Stimulated activated naive CD8-positive, alpha-beta T cell treated with anti-CD3 and anti-CD28 coated beads, Interleukin-15, Interleukin-2, amounts not matched to agents 100 ng/mL and 50 ng/mL, for 24 hours (primary cell): ENCODE measurements at regions not wholly inside any gene's neighbourhood (a gene's known extent, or its start where the extent isn't known, plus 50 kb on each side); places are given as distances from the start of the nearest gene placed in this dataset.
"Not testable (repeated sequence)": the region's sequence is repeated elsewhere in the genome, so short reads cannot be mapped to it uniquely, and the experiment has no call there.

Experiments
- H3K27ac Mint-ChIP-seq: one replicate; pipeline ENCODE4 v1.8.0; 2021; ENCODE audit warnings: mild to moderate bottlenecking, mixed read lengths
- H3K27me3 Mint-ChIP-seq: one replicate; pipeline ENCODE4 v1.8.0; 2021; ENCODE audit warnings: mixed read lengths
- H3K36me3 Mint-ChIP-seq: one replicate; pipeline ENCODE4 v1.8.0; 2021; ENCODE audit warnings: low read depth, mixed read lengths
- H3K4me1 Mint-ChIP-seq: one replicate; pipeline ENCODE4 v1.8.0; 2021; ENCODE audit warnings: low read depth, mixed read lengths
- H3K4me3 Mint-ChIP-seq: one replicate; pipeline ENCODE4 v1.8.0; 2021; ENCODE audit warnings: mild to moderate bottlenecking, mixed read lengths
- H3K9me3 Mint-ChIP-seq: one replicate; pipeline ENCODE4 v1.8.0; 2021; ENCODE audit warnings: mixed read lengths

- Mint-ChIP-seq H3K9me3 (no peaks in the 10 kb centered on the region), H3K36me3 (no peaks in the 10 kb centered on the region), H3K4me3 (no peak overlapping the region), H3K27me3 (no peaks in the 10 kb centered on the region), H3K27ac (no peak overlapping the region), H3K4me1 (no peaks in the 10 kb centered on the region)
Measured at GRCh38 chr1:193926956-193927355, 740.5 kb upstream of the B3GALT2 start.

- H3K36me3 Mint-ChIP-seq, result no peaks in the 10 kb centered on the region
- no peaks in the 10 kb centered on the region for H3K27me3 Mint-ChIP-seq
- no peaks in the 10 kb centered on the region for H3K4me1 Mint-ChIP-seq
- peaks cover 4% of the 10 kb centered on the region for H3K9me3 Mint-ChIP-seq
- H3K27ac Mint-ChIP-seq, result no peak overlapping the region
- no peak overlapping the region for H3K4me3 Mint-ChIP-seq
Measured at GRCh38 chr1:193919827-193920226, 733.4 kb upstream of the B3GALT2 start.

- Mint-ChIP-seq H3K9me3 (peaks cover 4% of the 10 kb centered on the region), H3K27me3 (no peaks in the 10 kb centered on the region), H3K27ac (no peak overlapping the region), H3K4me3 (no peak overlapping the region), H3K4me1 (no peaks in the 10 kb centered on the region), H3K36me3 (no peaks in the 10 kb centered on the region)
Measured at GRCh38 chr1:193916452-193916851, 730.0 kb upstream of the B3GALT2 start.

GRCh38 chr1:193914871-193915270 lies 728.5 kb upstream of the B3GALT2 start:
- H3K27me3 Mint-ChIP-seq, result no peaks in the 10 kb centered on the region
- no peak overlapping the region for H3K27ac Mint-ChIP-seq
- H3K4me3 Mint-ChIP-seq, result no peak overlapping the region
- H3K9me3 Mint-ChIP-seq, result no peaks in the 10 kb centered on the region
- H3K4me1 Mint-ChIP-seq, result no peaks in the 10 kb centered on the region
- H3K36me3 Mint-ChIP-seq, result no peaks in the 10 kb centered on the region

- H3K27ac Mint-ChIP-seq, result no peak overlapping the region
- H3K36me3 Mint-ChIP-seq, result no peaks in the 10 kb centered on the region
- no peaks in the 10 kb centered on the region for H3K4me1 Mint-ChIP-seq
- no peak overlapping the region for H3K4me3 Mint-ChIP-seq
- H3K27me3 Mint-ChIP-seq, result no peaks in the 10 kb centered on the region
- H3K9me3 Mint-ChIP-seq, result no peaks in the 10 kb centered on the region
Measured at GRCh38 chr1:193909406-193910082, 723.1 kb upstream of the B3GALT2 start.

GRCh38 chr1:193905288-193906085 lies 719.1 kb upstream of the B3GALT2 start:
- no peaks in the 10 kb centered on the region for H3K4me1 Mint-ChIP-seq
- H3K27ac Mint-ChIP-seq, result no peak overlapping the region
- no peaks in the 10 kb centered on the region for H3K27me3 Mint-ChIP-seq
- no peak overlapping the region for H3K4me3 Mint-ChIP-seq
- H3K9me3 Mint-ChIP-seq, result no peaks in the 10 kb centered on the region
- H3K36me3 Mint-ChIP-seq, result no peaks in the 10 kb centered on the region

- H3K27ac Mint-ChIP-seq, result no peak overlapping the region
- H3K36me3 Mint-ChIP-seq, result peaks cover 6% of the 10 kb centered on the region
- peaks cover 7% of the 10 kb centered on the region for H3K9me3 Mint-ChIP-seq
- no peaks in the 10 kb centered on the region for H3K4me1 Mint-ChIP-seq
- H3K27me3 Mint-ChIP-seq, result no peaks in the 10 kb centered on the region
- no peak overlapping the region for H3K4me3 Mint-ChIP-seq
Measured at GRCh38 chr1:193891788-193892187, 705.4 kb upstream of the B3GALT2 start.

- Mint-ChIP-seq H3K36me3 (peaks cover 6% of the 10 kb centered on the region), H3K27me3 (no peaks in the 10 kb centered on the region), H3K4me1 (no peaks in the 10 kb centered on the region), H3K4me3 (no peak overlapping the region), H3K9me3 (peaks cover 7% of the 10 kb centered on the region), H3K27ac (no peak overlapping the region)
Measured at GRCh38 chr1:193890935-193891334, 704.5 kb upstream of the B3GALT2 start.

- peaks cover 7% of the 10 kb centered on the region for H3K9me3 Mint-ChIP-seq
Measured at GRCh38 chr1:193884848-193885558, 698.6 kb upstream of the B3GALT2 start.

GRCh38 chr1:193877920-193878319 lies 691.5 kb upstream of the B3GALT2 start:
- H3K4me1 Mint-ChIP-seq, H3K27me3 Mint-ChIP-seq, H3K36me3 Mint-ChIP-seq, H3K4me3 Mint-ChIP-seq, H3K27ac Mint-ChIP-seq: not testable (repeated sequence)
- peaks cover 16% of the 10 kb centered on the region for H3K9me3 Mint-ChIP-seq

More at GRCh38 chr1:193884848-193885558, 698.6 kb upstream of the B3GALT2 start:
- H3K4me3 Mint-ChIP-seq, result no peak overlapping the region
- H3K27me3 Mint-ChIP-seq, result no peaks in the 10 kb centered on the region
- no peak overlapping the region for H3K27ac Mint-ChIP-seq
- peaks cover 6% of the 10 kb centered on the region for H3K36me3 Mint-ChIP-seq
- no peaks in the 10 kb centered on the region for H3K4me1 Mint-ChIP-seq

GRCh38 chr1:193868425-193868824 lies 682.0 kb upstream of the B3GALT2 start:
- H3K4me3 Mint-ChIP-seq, result no peak overlapping the region
- no peaks in the 10 kb centered on the region for H3K4me1 Mint-ChIP-seq
- H3K27me3 Mint-ChIP-seq, result no peaks in the 10 kb centered on the region
- no peaks in the 10 kb centered on the region for H3K36me3 Mint-ChIP-seq
- peaks cover 2% of the 10 kb centered on the region for H3K9me3 Mint-ChIP-seq
- no peak overlapping the region for H3K27ac Mint-ChIP-seq

GRCh38 chr1:193856261-193856660 lies 669.8 kb upstream of the B3GALT2 start:
- Mint-ChIP-seq H3K9me3 (peaks cover 4% of the 10 kb centered on the region), H3K27me3 (no peaks in the 10 kb centered on the region), H3K27ac (no peak overlapping the region), H3K36me3 (no peaks in the 10 kb centered on the region), H3K4me1 (no peaks in the 10 kb centered on the region), H3K4me3 (no peak overlapping the region)

GRCh38 chr1:193850745-193851144 lies 664.3 kb upstream of the B3GALT2 start:
- no peak overlapping the region for H3K27ac Mint-ChIP-seq
- H3K9me3 Mint-ChIP-seq, result peaks cover 4% of the 10 kb centered on the region
- H3K4me1 Mint-ChIP-seq, result no peaks in the 10 kb centered on the region
- H3K4me3 Mint-ChIP-seq, result no peak overlapping the region
- no peaks in the 10 kb centered on the region for H3K36me3 Mint-ChIP-seq
- no peaks in the 10 kb centered on the region for H3K27me3 Mint-ChIP-seq

- Mint-ChIP-seq H3K27me3 (no peaks in the 10 kb centered on the region), H3K27ac (no peak overlapping the region), H3K4me1 (no peaks in the 10 kb centered on the region), H3K36me3 (no peaks in the 10 kb centered on the region), H3K4me3 (no peak overlapping the region), H3K9me3 (peaks cover 8% of the 10 kb centered on the region)
Measured at GRCh38 chr1:193846876-193847604, 660.6 kb upstream of the B3GALT2 start.

GRCh38 chr1:193846411-193846810 lies 660.0 kb upstream of the B3GALT2 start:
- no peaks in the 10 kb centered on the region for H3K27me3 Mint-ChIP-seq
- peaks cover 8% of the 10 kb centered on the region for H3K9me3 Mint-ChIP-seq
- H3K4me1 Mint-ChIP-seq, result no peaks in the 10 kb centered on the region

More at GRCh38 chr1:193846411-193846810, 660.0 kb upstream of the B3GALT2 start:
- Mint-ChIP-seq H3K4me3 (no peak overlapping the region), H3K27ac (no peak overlapping the region), H3K36me3 (no peaks in the 10 kb centered on the region)
